HG02938 (cell line): ENCODE measurements at regions not wholly inside any gene's neighbourhood (a gene's known extent, or its start where the extent isn't known, plus 50 kb on each side); places are given as distances from the start of the nearest gene placed in this dataset.
"Not testable (repeated sequence)": the region's sequence is repeated elsewhere in the genome, so short reads cannot be mapped to it uniquely, and the experiment has no call there.

Source experiments
- ATAC-seq: cut with Tn5 transposase; IDR thresholded peaks from one replicate; pipeline ENCODE4 v1.9.1; 2021; ENCODE audit warnings: mild to moderate bottlenecking, moderate library complexity; ENCODE audit not compliant: unreplicated experiment

DNA sequence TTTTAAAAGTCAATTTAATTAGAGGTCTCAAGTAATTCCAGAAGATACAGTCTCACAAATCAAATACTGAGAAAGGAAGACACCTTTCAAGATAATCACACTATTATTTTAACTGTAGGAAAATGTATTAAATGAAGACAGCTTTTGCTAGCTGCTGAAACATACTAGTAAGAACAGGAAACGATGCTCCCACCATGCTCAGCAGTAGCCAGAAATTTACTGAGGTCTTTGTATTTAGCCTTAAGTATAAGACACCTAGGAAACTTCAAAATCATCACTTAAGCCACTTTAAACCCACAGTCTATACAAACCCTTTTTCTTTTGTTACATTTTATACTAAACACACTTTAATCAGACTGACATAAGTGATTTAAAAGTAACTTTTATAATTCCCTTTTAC, 72.7 kb upstream of the NPIPB12 start:
- ATAC-seq: not testable (repeated sequence)

GRCh38 chr16:29581764-29582163, 75.6 kb upstream of the NPIPB12 start:
- ATAC-seq: not testable (repeated sequence)

- not testable (repeated sequence) for ATAC-seq
Measured at GRCh38 chr16:29591919-29592318, 71.1 kb upstream of the SPN start.

- ATAC-seq: peak; percentile 23
Measured at GRCh38 chr16:29594269-29594925, 68.7 kb upstream of the SPN start.

- peak; percentile 69 for ATAC-seq
Measured at GRCh38 chr16:29594926-29595838, 67.9 kb upstream of the SPN start.

- ATAC-seq: not testable (repeated sequence)
Measured at GRCh38 chr16:29597030-29597429, 66.0 kb upstream of the SPN start.

GRCh38 chr16:29600111-29601000, 62.7 kb upstream of the SPN start:
- not testable (repeated sequence) for ATAC-seq

DNA sequence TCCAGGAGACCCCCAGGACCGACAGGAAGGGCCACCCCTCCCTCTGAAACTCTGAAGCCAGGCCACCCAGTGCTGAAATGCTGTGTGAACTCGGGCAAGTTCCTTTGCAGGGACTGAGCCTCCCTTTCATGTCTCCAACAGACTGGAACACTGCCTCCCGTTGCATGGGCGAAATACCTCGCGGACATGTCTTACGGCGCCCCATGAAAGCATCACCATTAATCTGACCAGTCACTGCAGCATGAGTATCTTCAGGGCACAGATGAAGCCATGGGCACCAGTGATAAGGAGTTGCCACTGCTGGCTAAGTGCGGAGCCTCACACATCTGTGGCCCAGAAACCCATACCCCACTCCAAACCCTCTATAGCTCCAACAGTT, 60.8 kb upstream of the SPN start:
- ATAC-seq: not testable (repeated sequence)

GRCh38 chr16:29602683-29603088, 60.4 kb upstream of the SPN start:
- not testable (repeated sequence) for ATAC-seq

- not testable (repeated sequence) for ATAC-seq
Measured at GRCh38 chr16:29604631-29605549, 58.2 kb upstream of the SPN start.

- ATAC-seq: not testable (repeated sequence)
Measured at GRCh38 chr16:29605593-29606205, 57.3 kb upstream of the SPN start.

- ATAC-seq: not testable (repeated sequence)
Measured at GRCh38 chr16:29606669-29607427, 56.2 kb upstream of the SPN start.

DNA sequence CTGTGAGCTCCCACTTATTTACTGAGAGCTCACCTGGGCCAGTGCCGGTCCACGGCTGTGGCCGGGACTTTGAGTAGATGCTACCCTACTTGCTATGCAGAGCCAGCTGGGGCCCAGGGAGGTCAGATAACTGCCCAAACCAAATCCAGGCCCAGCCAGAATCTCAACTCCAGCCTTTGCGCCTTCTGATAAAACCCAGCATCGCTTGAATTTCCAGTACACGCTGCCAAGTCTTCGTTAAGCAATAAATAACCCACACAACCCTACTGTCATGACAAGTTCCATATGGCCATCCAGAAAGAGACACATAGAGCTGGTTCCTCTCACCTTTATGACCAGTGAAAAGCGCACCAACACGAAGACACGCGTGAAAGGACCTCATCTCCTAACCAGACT, 55.6 kb upstream of the SPN start:
- ATAC-seq: not testable (repeated sequence)

DNA sequence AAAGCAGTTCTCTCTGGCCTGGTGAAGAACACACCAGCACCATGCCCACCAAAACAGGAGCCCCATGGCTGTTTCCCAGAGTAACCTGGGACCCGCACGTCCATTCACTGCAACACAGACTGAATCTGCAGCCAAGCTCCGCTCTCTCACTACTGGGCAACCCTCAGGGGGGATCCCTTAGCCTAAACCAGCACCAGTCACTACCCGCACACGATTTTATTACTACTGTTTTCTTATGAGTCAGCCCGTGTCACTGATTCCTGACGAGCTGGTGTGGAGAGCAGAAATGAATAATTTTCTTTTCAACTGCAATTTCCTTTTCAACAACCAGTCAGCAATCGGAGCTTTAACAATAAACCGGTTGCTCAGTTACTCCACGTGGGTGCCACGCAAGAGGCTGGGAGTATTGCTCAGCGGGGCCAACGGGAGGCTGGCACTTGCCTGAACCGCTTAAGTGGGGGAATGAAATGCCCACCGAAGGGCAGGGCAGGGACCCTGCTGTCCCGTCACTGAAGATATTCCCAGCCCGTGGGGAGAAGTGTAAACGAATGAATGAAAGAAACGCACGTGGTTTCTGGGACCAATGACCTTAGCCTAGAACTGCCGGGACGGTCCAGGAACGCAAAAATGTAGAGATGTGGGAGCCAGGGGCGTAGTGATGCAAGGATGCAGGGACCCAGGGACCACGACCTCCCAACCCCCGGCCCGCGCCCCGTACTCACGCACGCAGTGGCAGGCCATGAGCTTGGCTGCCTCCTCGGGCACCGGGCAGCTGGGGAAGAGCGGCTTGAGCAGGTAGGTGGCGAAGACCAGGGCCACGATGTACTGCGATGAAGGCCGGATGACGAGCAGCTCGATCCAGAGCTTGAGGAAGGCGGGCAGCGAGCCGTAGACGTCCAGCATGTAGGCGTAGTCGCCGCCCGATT, 50.4 kb upstream of the SPN start:
- peak; percentile 52 for ATAC-seq
